Neural progenitor cell (in vitro differentiated cells): ENCODE measurements at regions not wholly inside any gene's neighbourhood (a gene's known extent, or its start where the extent isn't known, plus 50 kb on each side); places are given as distances from the start of the nearest gene placed in this dataset.
"Not testable (repeated sequence)": the region's sequence is repeated elsewhere in the genome, so short reads cannot be mapped to it uniquely, and the experiment has no call there.

Source experiments
- DNase-seq: peaks from one replicate; pipeline ENCODE4 v3.0.0-alpha.2; 2016; ENCODE audit warnings: low spot score
- H2AFZ ChIP-seq: fragments of 200-600 bp; sonication (generic); replicated peaks from 2 replicates; pipeline ENCODE4 v1.6.1; 2016; ENCODE audit warnings: antibody characterized with exemption
- H3F3A ChIP-seq: fragments of 200-600 bp; sonication (generic); 2 replicates; pipeline ENCODE4 v1.6.1; 2016; ENCODE audit warnings: antibody characterized with exemption, low read depth
- H3K27ac ChIP-seq: fragments of 200-600 bp; sonication (generic); 2 replicates; pipeline ENCODE4 v1.5.1; 2016; ENCODE audit warnings: mild to moderate bottlenecking
- H3K27me3 ChIP-seq: fragments of 200-600 bp; sonication (generic); 2 replicates; pipeline ENCODE4 v1.6.1; 2016; ENCODE audit warnings: mild to moderate bottlenecking, moderate library complexity
- H3K36me3 ChIP-seq: fragments of 200-600 bp; sonication (generic); 2 replicates; pipeline ENCODE4 v1.5.1; 2016
- H3K4me1 ChIP-seq: fragments of 200-600 bp; sonication (generic); 2 replicates; pipeline ENCODE4 v1.6.1; 2016; ENCODE audit warnings: mixed run types
- H3K4me2 ChIP-seq: fragments of 200-600 bp; sonication (generic); 2 replicates; pipeline ENCODE4 v1.6.1; 2016
- H3K4me3 ChIP-seq: fragments of 200-600 bp; sonication (generic); 2 replicates; pipeline ENCODE4 v1.5.1; 2016
- H3K79me2 ChIP-seq: fragments of 200-600 bp; sonication (generic); 2 replicates; pipeline ENCODE4 v1.6.1; 2016; ENCODE audit warnings: low read depth
- H3K9ac ChIP-seq: fragments of 200-600 bp; sonication (generic); 2 replicates; pipeline ENCODE4 v1.6.1; 2016
- H3K9me3 ChIP-seq: fragments of 200-600 bp; sonication (generic); 2 replicates; pipeline ENCODE4 v1.5.1; 2016; ENCODE audit warnings: low read depth
- H4K20me1 ChIP-seq: fragments of 200-600 bp; sonication (generic); 2 replicates; pipeline ENCODE4 v1.6.1; 2016; ENCODE audit warnings: low read depth
- H3K27ac Mint-ChIP-seq: 3 replicates; pipeline ENCODE4 v1.8.0; 2021; ENCODE audit warnings: mixed read lengths
- H3K27me3 Mint-ChIP-seq: 2 replicates; pipeline ENCODE4 v1.8.0; 2022; ENCODE audit warnings: low read depth, mild to moderate bottlenecking, inconsistent platforms, moderate library complexity, mixed read lengths; ENCODE audit not compliant: insufficient read depth
- H3K36me3 Mint-ChIP-seq: 3 replicates; pipeline ENCODE4 v1.8.0; 2021; ENCODE audit warnings: mixed read lengths
- H3K4me1 Mint-ChIP-seq: 3 replicates; pipeline ENCODE4 v1.8.0; 2021; ENCODE audit warnings: mixed read lengths
- H3K4me3 Mint-ChIP-seq: 3 replicates; pipeline ENCODE4 v1.8.0; 2021; ENCODE audit warnings: mild to moderate bottlenecking, moderate library complexity, mixed read lengths
- H3K9me3 Mint-ChIP-seq: 3 replicates; pipeline ENCODE4 v1.8.0; 2020; ENCODE audit warnings: mixed read lengths
- EZH2 ChIP-seq: fragments of 200-600 bp; sonication (generic); IDR thresholded peaks from 2 replicates; pipeline ENCODE4 v1.6.1; 2017; ENCODE audit warnings: antibody characterized with exemption, mild to moderate bottlenecking, moderate library complexity
- EZH2phosphoT487 ChIP-seq: fragments of 200-600 bp; sonication (generic); IDR thresholded peaks from 2 replicates; pipeline ENCODE4 v1.6.1; 2017; ENCODE audit warnings: antibody characterized with exemption
- TF ChIP-seq, protein P1 (sequence below): fragments of 200-600 bp; sonication (generic); IDR thresholded peaks from 2 replicates; pipeline ENCODE4 v1.5.1; 2017; ENCODE audit warnings: antibody characterized with exemption, mild to moderate bottlenecking

DNA sequence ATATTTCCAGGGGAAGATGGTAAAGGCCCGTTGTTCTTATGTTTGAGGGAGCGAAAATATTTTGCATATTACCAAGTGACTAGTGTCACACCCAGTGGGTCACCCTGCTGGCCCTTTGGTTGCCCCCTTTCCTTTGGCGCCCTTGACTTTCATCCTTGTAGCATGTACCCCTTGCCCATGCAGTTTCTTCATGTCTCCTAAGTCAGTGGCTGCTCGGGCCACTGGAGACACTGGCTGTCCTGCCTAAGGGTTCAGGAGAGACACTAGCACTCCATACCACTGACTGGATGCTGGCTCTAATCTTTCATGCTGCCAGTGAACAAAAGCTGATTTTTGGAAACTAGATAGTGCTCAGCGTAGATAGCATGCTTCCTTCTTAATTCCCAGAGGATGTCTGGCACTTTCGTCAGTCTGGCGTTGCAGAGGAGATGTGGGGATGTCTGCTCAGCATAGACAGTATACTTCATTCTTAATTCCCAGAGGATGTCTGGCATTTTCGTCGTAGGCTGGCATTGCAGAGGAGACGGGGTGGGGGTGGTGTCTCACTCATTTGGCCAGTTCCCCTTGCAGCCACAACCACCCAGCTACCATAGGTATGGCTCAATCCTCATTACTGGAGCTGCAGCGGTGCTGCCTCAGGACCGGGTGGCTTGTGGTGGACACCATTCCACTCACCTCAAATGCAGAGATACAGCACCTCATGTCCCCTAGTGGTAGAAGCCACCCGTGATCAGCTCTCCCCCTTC, 770.9 kb upstream of the TPTE start:
- Histone ChIP-seq H3K36me3 (no peaks in the 10 kb centered on the region), H3K27ac (no peak overlapping the region), H3K4me1 (no peaks in the 10 kb centered on the region), H3K4me3 (no peak overlapping the region), H3K9ac (no peak overlapping the region), H2AFZ (no peak overlapping the region), H3K4me2 (no peak overlapping the region), H3K9me3 (peaks cover 73% of the 10 kb centered on the region), H3K79me2 (no peaks in the 10 kb centered on the region), H4K20me1 (no peaks in the 10 kb centered on the region), H3F3A (no peaks in the 10 kb centered on the region), H3K27me3 (no peaks in the 10 kb centered on the region)
- H3K4me1 Mint-ChIP-seq: no peaks in the 10 kb centered on the region
- DNase-seq: no peak
- no peak overlapping the region for H3K27ac Mint-ChIP-seq
- peaks cover 27% of the 10 kb centered on the region for H3K9me3 Mint-ChIP-seq
- no peaks in the 10 kb centered on the region for H3K36me3 Mint-ChIP-seq
- no peaks in the 10 kb centered on the region for H3K27me3 Mint-ChIP-seq
- TF ChIP-seq EZH2 (no peak), EZH2phosphoT487 (no peak)
- TF ChIP-seq, protein P1, sequence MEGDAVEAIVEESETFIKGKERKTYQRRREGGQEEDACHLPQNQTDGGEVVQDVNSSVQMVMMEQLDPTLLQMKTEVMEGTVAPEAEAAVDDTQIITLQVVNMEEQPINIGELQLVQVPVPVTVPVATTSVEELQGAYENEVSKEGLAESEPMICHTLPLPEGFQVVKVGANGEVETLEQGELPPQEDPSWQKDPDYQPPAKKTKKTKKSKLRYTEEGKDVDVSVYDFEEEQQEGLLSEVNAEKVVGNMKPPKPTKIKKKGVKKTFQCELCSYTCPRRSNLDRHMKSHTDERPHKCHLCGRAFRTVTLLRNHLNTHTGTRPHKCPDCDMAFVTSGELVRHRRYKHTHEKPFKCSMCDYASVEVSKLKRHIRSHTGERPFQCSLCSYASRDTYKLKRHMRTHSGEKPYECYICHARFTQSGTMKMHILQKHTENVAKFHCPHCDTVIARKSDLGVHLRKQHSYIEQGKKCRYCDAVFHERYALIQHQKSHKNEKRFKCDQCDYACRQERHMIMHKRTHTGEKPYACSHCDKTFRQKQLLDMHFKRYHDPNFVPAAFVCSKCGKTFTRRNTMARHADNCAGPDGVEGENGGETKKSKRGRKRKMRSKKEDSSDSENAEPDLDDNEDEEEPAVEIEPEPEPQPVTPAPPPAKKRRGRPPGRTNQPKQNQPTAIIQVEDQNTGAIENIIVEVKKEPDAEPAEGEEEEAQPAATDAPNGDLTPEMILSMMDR: no peak
- H3K4me3 Mint-ChIP-seq: no peak overlapping the region

DNA sequence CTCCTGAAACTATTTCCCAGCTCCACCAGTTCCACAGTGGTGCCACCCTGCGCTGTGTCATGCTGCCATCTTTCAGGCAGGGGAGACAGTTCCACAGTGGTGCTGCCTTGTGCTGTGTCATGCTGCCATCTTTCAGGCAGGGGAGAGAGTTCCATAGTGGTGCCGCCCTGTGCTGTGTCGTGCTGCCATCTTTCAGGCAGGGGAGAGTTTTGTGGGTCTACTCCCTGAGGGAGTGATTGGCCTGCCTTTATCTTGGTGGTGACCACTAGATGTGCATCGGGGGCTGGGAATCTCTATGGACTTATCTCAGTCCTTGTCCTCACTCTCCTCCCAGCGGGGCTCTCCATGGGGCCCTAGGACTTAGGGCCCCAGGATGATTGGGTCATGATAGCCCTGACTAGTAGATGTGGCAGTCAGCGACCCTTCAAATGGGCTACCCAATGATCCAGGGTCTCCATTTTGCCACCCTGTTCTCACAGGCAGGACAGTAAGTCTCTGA, 770.2 kb upstream of the TPTE start:
- not testable (repeated sequence) for H3K27me3 Mint-ChIP-seq, H4K20me1 ChIP-seq, DNase-seq, H3K4me1 Mint-ChIP-seq, H3K27ac ChIP-seq, H3K36me3 ChIP-seq, H3K27ac Mint-ChIP-seq, H3K27me3 ChIP-seq, H3K4me3 ChIP-seq, H3K36me3 Mint-ChIP-seq, H3K79me2 ChIP-seq, H3K4me1 ChIP-seq, H3F3A ChIP-seq, H3K4me2 ChIP-seq, H3K4me3 Mint-ChIP-seq, H3K9ac ChIP-seq, H2AFZ ChIP-seq
- H3K9me3 ChIP-seq: peaks cover 74% of the 10 kb centered on the region
- H3K9me3 Mint-ChIP-seq: peaks cover 33% of the 10 kb centered on the region

DNA sequence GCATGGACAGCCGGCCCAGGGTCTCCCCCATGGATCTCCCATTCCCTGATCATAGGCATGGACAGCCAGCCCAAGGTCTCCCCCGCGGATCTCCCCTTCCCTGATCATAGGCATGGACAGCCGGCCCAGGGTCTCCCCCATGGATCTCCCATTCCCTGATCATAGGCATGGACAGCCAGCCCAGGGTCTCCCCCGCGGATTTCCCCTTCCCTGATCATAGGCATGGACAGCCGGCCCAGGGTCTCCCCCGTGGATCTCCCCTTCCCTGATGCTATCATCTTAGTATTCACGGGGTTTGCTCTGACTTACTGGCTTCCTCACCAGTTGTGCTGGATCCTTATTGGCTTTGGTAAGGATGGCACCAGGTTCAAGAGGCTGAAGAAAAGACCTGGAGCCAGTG, 769.4 kb upstream of the TPTE start:
- not testable (repeated sequence) for H3K4me2 ChIP-seq, DNase-seq, H2AFZ ChIP-seq, H3K36me3 ChIP-seq, H3K9ac ChIP-seq, H3K4me1 Mint-ChIP-seq, H4K20me1 ChIP-seq, H3K79me2 ChIP-seq, H3F3A ChIP-seq, H3K27ac ChIP-seq, H3K27me3 ChIP-seq, H3K4me3 Mint-ChIP-seq, H3K36me3 Mint-ChIP-seq, H3K4me1 ChIP-seq, H3K27me3 Mint-ChIP-seq, H3K4me3 ChIP-seq, H3K27ac Mint-ChIP-seq
- H3K9me3 Mint-ChIP-seq: peaks cover 33% of the 10 kb centered on the region
- peaks cover 73% of the 10 kb centered on the region for H3K9me3 ChIP-seq

DNA sequence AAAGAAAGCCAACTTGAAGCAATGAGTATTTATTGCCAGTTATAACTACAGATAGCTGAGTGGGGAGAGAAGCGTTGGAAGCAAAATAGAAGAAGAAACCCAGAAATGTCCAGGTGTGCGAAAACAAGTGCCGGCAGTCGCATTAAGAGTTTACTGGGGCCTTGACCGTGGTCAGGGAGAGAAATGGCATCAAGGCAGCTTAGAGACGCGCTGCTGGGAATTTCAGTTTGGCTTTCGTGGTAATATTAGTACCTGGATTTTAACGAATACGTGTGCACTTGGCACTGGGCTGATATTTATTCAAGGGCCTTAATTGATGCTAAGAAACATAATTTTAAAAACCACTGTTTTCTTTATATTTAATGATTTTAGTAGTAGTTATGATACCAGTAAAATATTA, 767.9 kb upstream of the TPTE start:
- not testable (repeated sequence) for H3K4me3 Mint-ChIP-seq, H3K9ac ChIP-seq, DNase-seq, H3K36me3 ChIP-seq, H3K4me3 ChIP-seq, H3K79me2 ChIP-seq, H3K27me3 ChIP-seq, H3K27me3 Mint-ChIP-seq, H3K27ac Mint-ChIP-seq, H3K27ac ChIP-seq, H3K4me2 ChIP-seq, H3K4me1 ChIP-seq, H2AFZ ChIP-seq, H3K4me1 Mint-ChIP-seq, H3F3A ChIP-seq, H4K20me1 ChIP-seq, H3K36me3 Mint-ChIP-seq
- H3K9me3 ChIP-seq: peaks cover 70% of the 10 kb centered on the region
- peaks cover 23% of the 10 kb centered on the region for H3K9me3 Mint-ChIP-seq

DNA sequence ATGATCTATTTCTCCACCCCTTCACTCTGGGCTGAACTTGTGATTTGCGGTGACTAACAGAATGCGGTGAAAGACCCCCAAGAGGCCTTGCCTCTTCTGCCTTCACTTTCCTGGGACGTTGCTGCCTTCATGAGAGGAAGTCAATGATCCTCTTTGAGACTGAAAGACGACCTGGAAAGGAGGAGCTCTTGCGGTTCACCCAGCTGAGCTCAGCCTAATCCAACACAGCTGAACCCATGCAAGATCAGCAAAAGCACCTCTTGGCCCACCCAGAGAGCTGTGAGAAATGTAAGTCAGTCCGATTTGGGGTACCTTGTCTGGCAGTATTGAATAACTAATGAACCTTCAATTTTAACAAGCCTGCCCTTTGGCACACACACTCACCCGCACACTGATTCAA, 767.4 kb upstream of the TPTE start:
- Histone ChIP-seq H3K36me3 (no peaks in the 10 kb centered on the region), H3K4me3 (no peak overlapping the region), H3K4me1 (no peaks in the 10 kb centered on the region), H2AFZ (no peak overlapping the region), H3K27me3 (no peaks in the 10 kb centered on the region), H3K79me2 (no peaks in the 10 kb centered on the region), H3K9ac (no peak overlapping the region), H3K9me3 (peaks cover 70% of the 10 kb centered on the region), H4K20me1 (no peaks in the 10 kb centered on the region), H3K4me2 (no peak overlapping the region), H3F3A (no peaks in the 10 kb centered on the region), H3K27ac (no peak overlapping the region)
- no peaks in the 10 kb centered on the region for H3K36me3 Mint-ChIP-seq
- H3K4me3 Mint-ChIP-seq: no peak overlapping the region
- no peak for DNase-seq
- no peak overlapping the region for H3K27ac Mint-ChIP-seq
- TF ChIP-seq EZH2phosphoT487: no peak
- TF ChIP-seq, protein P1: no peak
- TF ChIP-seq EZH2: no peak
- peaks cover 18% of the 10 kb centered on the region for H3K9me3 Mint-ChIP-seq
- H3K27me3 Mint-ChIP-seq: peaks cover 2% of the 10 kb centered on the region
- H3K4me1 Mint-ChIP-seq: no peaks in the 10 kb centered on the region

DNA sequence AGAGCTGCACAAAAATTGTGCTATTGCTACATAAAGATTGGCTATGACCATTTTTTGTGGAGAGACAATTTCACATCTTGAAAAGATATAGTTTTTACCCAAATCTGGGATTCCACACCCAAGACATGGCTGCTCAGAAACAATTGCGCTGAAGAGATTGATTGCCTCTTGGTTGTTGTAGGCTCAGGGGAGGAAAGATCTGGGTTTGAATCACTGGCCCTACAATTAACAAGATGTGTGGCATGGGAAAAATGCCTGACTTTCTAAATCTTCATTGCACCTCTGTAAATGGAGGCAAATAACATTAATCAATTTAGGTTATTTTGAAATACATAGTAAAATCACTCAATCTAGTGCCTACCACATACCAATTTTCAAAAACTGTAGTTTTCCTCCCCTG, 766.9 kb upstream of the TPTE start:
- H3K79me2 ChIP-seq: not testable (repeated sequence)

More for the DNA sequence above, 766.9 kb upstream of the TPTE start:
- H3K27me3 Mint-ChIP-seq, H3F3A ChIP-seq, H3K4me1 ChIP-seq, H3K9ac ChIP-seq, H3K36me3 Mint-ChIP-seq, H3K4me3 ChIP-seq, H4K20me1 ChIP-seq, H3K27me3 ChIP-seq, DNase-seq, H3K4me1 Mint-ChIP-seq, H3K4me3 Mint-ChIP-seq, H3K27ac Mint-ChIP-seq, H3K27ac ChIP-seq, H3K36me3 ChIP-seq, H2AFZ ChIP-seq, H3K4me2 ChIP-seq: not testable (repeated sequence)
- H3K9me3 ChIP-seq: peaks cover 70% of the 10 kb centered on the region
- peaks cover 18% of the 10 kb centered on the region for H3K9me3 Mint-ChIP-seq
